KMS-11 (cell line): ENCODE measurements at regions not wholly inside any gene's neighbourhood (a gene's known extent, or its start where the extent isn't known, plus 50 kb on each side); places are given as distances from the start of the nearest gene placed in this dataset.

Experiments
- H2AFZ ChIP-seq: fragments of 200-600 bp; sonication (generic); 2 replicates; pipeline ENCODE4 v1.6.1; 2016; ENCODE audit warnings: antibody characterized with exemption, mixed run types, low read depth
- H3K27ac ChIP-seq: fragments of 200-600 bp; sonication (generic); 2 replicates; pipeline ENCODE4 v1.6.1; 2016; ENCODE audit warnings: mild to moderate bottlenecking, mixed run types
- H3K27me3 ChIP-seq: fragments of 200-600 bp; sonication (generic); 2 replicates; pipeline ENCODE4 v1.6.1; 2017; ENCODE audit warnings: mild to moderate bottlenecking, low read depth, mixed run types, moderate library complexity; ENCODE audit not compliant: insufficient read depth
- H3K36me3 ChIP-seq: fragments of 200-600 bp; sonication (generic); 2 replicates; pipeline ENCODE4 v1.6.1; 2017; ENCODE audit warnings: mild to moderate bottlenecking, mixed run types; ENCODE audit not compliant: insufficient read depth
- H3K4me1 ChIP-seq: fragments of 200-600 bp; sonication (generic); 2 replicates; pipeline ENCODE4 v1.6.1; 2016; ENCODE audit warnings: mild to moderate bottlenecking, low read depth, mixed run types; ENCODE audit not compliant: poor library complexity, severe bottlenecking
- H3K4me2 ChIP-seq: fragments of 200-600 bp; sonication (generic); 2 replicates; pipeline ENCODE4 v1.7.0; 2016; ENCODE audit warnings: mild to moderate bottlenecking, mixed run types
- H3K4me3 ChIP-seq: fragments of 200-600 bp; sonication (generic); IDR thresholded peaks from 2 replicates; pipeline ENCODE4 v1.6.1; 2017; ENCODE audit warnings: low read depth, low read length, mixed read lengths; ENCODE audit not compliant: insufficient read depth
- H3K79me2 ChIP-seq: fragments of 200-600 bp; sonication (generic); 2 replicates; pipeline ENCODE4 v1.6.1; 2016; ENCODE audit warnings: low read depth, mixed run types; ENCODE audit not compliant: insufficient read depth
- H3K9ac ChIP-seq: fragments of 200-600 bp; sonication (generic); 2 replicates; pipeline ENCODE4 v1.6.1; 2016; ENCODE audit warnings: mild to moderate bottlenecking, mixed run types
- H4K20me1 ChIP-seq: fragments of 200-600 bp; sonication (generic); 2 replicates; pipeline ENCODE4 v1.6.1; 2016; ENCODE audit warnings: mild to moderate bottlenecking, mixed run types; ENCODE audit not compliant: insufficient read depth
- CTCF ChIP-seq: fragments of 200-600 bp; sonication (generic); conservative IDR thresholded peaks from 2 replicates; pipeline ENCODE4 v1.6.1; 2017; ENCODE audit warnings: low read depth, mild to moderate bottlenecking, antibody characterized with exemption, low read length, moderate library complexity, mixed read lengths

DNA sequence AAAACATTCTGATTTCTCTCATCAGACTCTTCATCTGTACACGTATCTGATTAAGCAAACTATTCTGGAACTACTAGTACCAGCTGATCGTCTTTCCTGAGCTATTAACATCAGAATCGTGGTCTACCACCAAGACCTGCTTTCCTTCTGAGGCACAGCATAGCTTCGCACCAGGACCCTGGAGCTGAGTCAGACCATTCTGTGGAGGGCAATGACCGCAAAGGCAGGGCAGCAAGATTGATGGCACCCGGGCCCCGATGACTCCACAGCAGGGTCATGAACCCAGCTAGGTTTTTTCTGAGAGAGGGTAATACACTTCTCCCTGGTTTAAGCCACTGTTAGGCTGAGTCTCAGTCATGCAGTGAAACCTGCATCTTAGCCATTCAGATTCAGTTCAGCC is 158.7 kb upstream of the GPR12 start:
- H3K79me2 ChIP-seq = no peaks in the 10 kb centered on the region
- TF ChIP-seq CTCF = no peak
- no peaks in the 10 kb centered on the region for H3K36me3 ChIP-seq
- H3K27ac ChIP-seq = no peak overlapping the region
- no peaks in the 10 kb centered on the region for H4K20me1 ChIP-seq
- H3K4me3 ChIP-seq = no peak overlapping the region
- no peak overlapping the region for H3K9ac ChIP-seq
- H2AFZ ChIP-seq = no peak overlapping the region
- peaks cover 14% of the 10 kb centered on the region for H3K4me1 ChIP-seq
- H3K27me3 ChIP-seq = no peaks in the 10 kb centered on the region
- H3K4me2 ChIP-seq = no peak overlapping the region

DNA sequence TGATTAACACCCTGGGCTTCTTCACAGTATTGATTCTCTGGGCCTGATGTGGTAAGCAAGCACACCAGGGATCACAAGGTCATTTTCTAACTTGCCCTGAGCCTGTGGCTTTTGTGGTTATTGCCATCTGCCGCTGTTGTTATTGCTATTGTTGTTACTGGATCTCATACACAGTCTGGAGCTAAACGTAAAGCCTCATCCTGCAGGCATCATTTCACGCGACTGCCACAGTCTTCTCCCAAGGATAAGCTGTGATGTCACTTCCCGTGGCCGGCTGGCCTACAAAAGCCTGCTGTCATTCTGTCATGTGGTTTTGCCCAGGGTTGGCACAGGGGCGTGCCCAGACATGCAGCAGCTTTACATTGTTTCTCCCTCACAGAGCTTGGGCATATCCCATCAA is 154.0 kb upstream of the GPR12 start:
- Histone ChIP-seq H3K36me3 (no peaks in the 10 kb centered on the region), H3K4me1 (peaks cover 24% of the 10 kb centered on the region), H3K79me2 (no peaks in the 10 kb centered on the region), H3K27me3 (no peaks in the 10 kb centered on the region), H4K20me1 (no peaks in the 10 kb centered on the region), H3K27ac (peak overlapping the region; percentile 54), H3K4me2 (peak overlapping the region; percentile 54), H3K9ac (no peak overlapping the region), H2AFZ (peak overlapping the region; percentile 44; the same call in 1 of the 2 replicates), H3K4me3 (no peak overlapping the region)
- TF ChIP-seq CTCF = no peak

DNA sequence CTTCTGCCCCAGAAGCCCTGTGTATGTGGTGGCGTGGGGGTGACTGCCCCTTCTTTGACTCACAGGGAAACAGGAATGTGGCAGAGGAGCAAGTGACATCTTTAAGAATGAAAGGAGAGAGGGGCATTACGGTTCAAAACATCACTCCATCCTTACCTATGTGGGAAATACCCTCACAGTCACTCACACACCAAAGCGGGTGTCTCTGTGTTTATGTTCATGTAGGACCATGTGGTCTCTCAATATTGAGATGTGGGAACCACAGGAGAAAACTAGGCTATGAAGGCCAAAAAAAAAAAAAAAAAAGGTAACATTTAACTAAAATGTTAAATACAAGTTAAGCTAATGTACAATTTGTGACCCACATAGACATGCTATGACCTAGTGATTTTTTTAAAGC is 153.6 kb upstream of the GPR12 start:
- Histone ChIP-seq H2AFZ (peak overlapping the region; percentile 44; the same call in 1 of the 2 replicates), H3K79me2 (no peaks in the 10 kb centered on the region), H3K27me3 (no peaks in the 10 kb centered on the region), H3K4me3 (no peak overlapping the region), H3K4me2 (peak overlapping the region; percentile 54), H3K9ac (no peak overlapping the region), H3K36me3 (no peaks in the 10 kb centered on the region), H4K20me1 (no peaks in the 10 kb centered on the region), H3K4me1 (peaks cover 24% of the 10 kb centered on the region), H3K27ac (peak overlapping the region; percentile 54)
- no peak for TF ChIP-seq CTCF

- no peaks in the 10 kb centered on the region for H3K27me3 ChIP-seq
- no peak overlapping the region for H3K9ac ChIP-seq
- no peak overlapping the region for H3K27ac ChIP-seq
- no peaks in the 10 kb centered on the region for H3K79me2 ChIP-seq
- no peak overlapping the region for H3K4me2 ChIP-seq
- no peak overlapping the region for H3K4me3 ChIP-seq
- TF ChIP-seq CTCF = no peak
- H4K20me1 ChIP-seq = no peaks in the 10 kb centered on the region
- peaks cover 24% of the 10 kb centered on the region for H3K4me1 ChIP-seq
- no peak overlapping the region for H2AFZ ChIP-seq
- no peaks in the 10 kb centered on the region for H3K36me3 ChIP-seq
These were observed 150.3 kb upstream of the GPR12 start for GRCh38 chr13:26910754-26911465.
